GM23248 (cell line): ENCODE measurements at regions not wholly inside any gene's neighbourhood (a gene's known extent, or its start where the extent isn't known, plus 50 kb on each side); places are given as distances from the start of the nearest gene placed in this dataset.

Experiments
- EZH2 ChIP-seq: fragments of 200-600 bp; sonication (generic); IDR thresholded peaks from 2 replicates; pipeline ENCODE4 v1.6.1; 2018; ENCODE audit warnings: antibody characterized with exemption, mild to moderate bottlenecking; ENCODE audit not compliant: insufficient read depth, poor library complexity, severe bottlenecking
- EZH2phosphoT487 ChIP-seq: fragments of 200-600 bp; sonication (generic); IDR thresholded peaks from 2 replicates; pipeline ENCODE4 v1.6.1; 2018; ENCODE audit warnings: antibody characterized with exemption, moderate library complexity, mild to moderate bottlenecking, low read depth; ENCODE audit not compliant: insufficient read depth

- TF ChIP-seq EZH2 (no peak), EZH2phosphoT487 (no peak)
Measured at GRCh38 chr5:2496891-2497290, 254.6 kb downstream of the IRX2 start.
